GM06990 (cell line): ENCODE measurements at regions not wholly inside any gene's neighbourhood (a gene's known extent, or its start where the extent isn't known, plus 50 kb on each side); places are given as distances from the start of the nearest gene placed in this dataset.

Source experiments
- DNase-seq: peaks from one replicate; pipeline ENCODE4 v3.0.0-alpha.2; 2011; ENCODE audit not compliant: insufficient read length; ENCODE audit errors: extremely low read depth
- H3K27me3 ChIP-seq: replicated peaks from 2 replicates; pipeline ENCODE4 v1.6.0; 2011; ENCODE audit warnings: low read length; ENCODE audit not compliant: control insufficient read depth, insufficient read depth
- H3K36me3 ChIP-seq: 2 replicates; pipeline ENCODE4 v1.5.1; 2011; ENCODE audit warnings: low read length; ENCODE audit not compliant: control insufficient read depth, insufficient read depth
- H3K4me3 ChIP-seq: replicated peaks from 2 replicates; pipeline ENCODE4 v1.5.1; 2011; ENCODE audit warnings: low read depth, mild to moderate bottlenecking, control low read depth, low read length
- CTCF ChIP-seq: IDR thresholded peaks from 2 replicates; pipeline ENCODE4 v1.5.1; 2011; ENCODE audit warnings: low read length, control low read depth, mild to moderate bottlenecking, inconsistent platforms; ENCODE audit not compliant: insufficient read depth, poor library complexity, severe bottlenecking

DNA sequence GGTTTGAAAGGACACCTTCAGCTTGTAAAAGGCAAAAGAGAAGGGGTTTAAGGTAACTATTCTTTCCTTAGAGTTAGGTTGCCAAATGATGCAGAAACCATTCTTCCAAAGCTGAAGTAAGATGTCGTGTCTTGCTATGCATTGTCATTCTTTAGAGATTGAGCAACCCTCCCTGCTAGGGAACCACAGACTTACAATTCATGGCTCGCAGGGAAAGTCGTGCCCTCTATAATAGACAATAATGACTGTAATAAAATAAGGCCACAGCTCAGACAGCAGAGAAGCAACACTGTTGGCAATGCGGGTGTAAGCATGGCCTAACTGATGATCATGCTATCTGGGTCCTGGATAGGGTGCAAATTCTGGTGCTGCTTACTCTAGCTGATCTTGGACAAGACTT, 129.6 kb upstream of the CDH13 start:
- H3K36me3 ChIP-seq: no peaks in the 10 kb centered on the region
- H3K27me3 ChIP-seq: 0 out of 2 replicates have a peak, but pooled peaks cover 2% of the 10 kb centered on the region
- DNase-seq: no peak
- no peak for TF ChIP-seq CTCF
- no peak overlapping the region for H3K4me3 ChIP-seq

- no peak for DNase-seq
- Histone ChIP-seq H3K36me3 (no peaks in the 10 kb centered on the region), H3K4me3 (no peak overlapping the region)
Measured at GRCh38 chr16:82488460-82488859, 138.3 kb upstream of the CDH13 start.

DNA sequence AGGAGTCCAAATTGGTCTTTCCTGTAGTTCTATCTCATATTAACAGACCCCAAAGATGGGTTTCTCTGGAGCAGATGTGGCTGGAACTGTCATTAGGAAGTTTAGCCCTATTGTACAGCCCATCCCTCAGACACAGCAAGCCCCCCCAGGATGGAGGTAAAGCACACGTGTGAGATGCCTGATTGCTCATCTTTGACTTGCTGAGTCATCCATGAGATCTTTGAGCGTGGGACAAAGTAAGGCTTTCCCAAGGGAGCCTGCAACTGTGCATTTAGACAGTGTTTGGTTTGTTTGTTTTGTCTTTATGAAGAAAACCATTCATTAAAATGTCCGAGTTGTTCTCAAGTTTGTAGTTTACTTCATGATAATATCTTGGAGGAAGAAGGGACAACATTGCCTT, 145.3 kb upstream of the CDH13 start:
- Histone ChIP-seq H3K27me3 (no peaks in the 10 kb centered on the region; the same call in 1 of the 2 replicates), H3K4me3 (no peak overlapping the region), H3K36me3 (no peaks in the 10 kb centered on the region)
- TF ChIP-seq CTCF: no peak
- DNase-seq: no peak

More at GRCh38 chr16:82488460-82488859, 138.3 kb upstream of the CDH13 start:
- H3K27me3 ChIP-seq: no peaks in the 10 kb centered on the region; the same call in none of the 2 replicates
- no peak for TF ChIP-seq CTCF

GRCh38 chr16:82476786-82477185, 150.0 kb upstream of the CDH13 start:
- TF ChIP-seq CTCF: no peak
- Histone ChIP-seq H3K27me3 (no peaks in the 10 kb centered on the region; the same call in 1 of the 2 replicates), H3K36me3 (no peaks in the 10 kb centered on the region), H3K4me3 (no peak overlapping the region)
- DNase-seq: no peak

DNA sequence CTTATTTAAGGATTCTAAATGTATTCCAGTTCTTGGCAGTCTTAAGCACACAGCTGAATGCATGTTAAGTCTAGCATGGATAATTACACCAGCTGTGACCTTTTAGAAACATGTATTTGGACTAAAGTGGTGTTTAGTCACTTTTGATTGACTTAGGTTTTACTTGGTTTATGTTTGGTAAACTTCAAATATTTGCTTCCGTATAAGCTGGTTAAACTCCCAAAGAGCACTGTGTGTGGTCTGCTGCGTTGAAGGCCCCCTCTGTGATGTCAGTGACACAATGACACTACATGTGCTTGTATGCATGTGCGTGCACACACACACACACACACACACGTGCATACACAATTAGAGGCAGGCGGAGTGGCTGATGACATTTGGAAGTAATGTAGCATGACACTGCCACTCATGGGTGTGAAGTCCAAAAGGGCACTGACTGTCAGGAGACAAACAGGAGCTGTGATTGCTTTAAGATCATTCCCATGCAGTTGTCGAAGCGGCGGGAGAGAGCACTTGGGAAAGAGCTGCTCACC, 156.1 kb upstream of the CDH13 start:
- TF ChIP-seq CTCF: no peak
- no peak for DNase-seq

GRCh38 chr16:82470016-82470415, 156.8 kb upstream of the CDH13 start:
- DNase-seq: no peak
- no peak for TF ChIP-seq CTCF
- no peaks in the 10 kb centered on the region for H3K36me3 ChIP-seq

More for the DNA sequence above, 156.1 kb upstream of the CDH13 start:
- no peak overlapping the region for H3K4me3 ChIP-seq
- no peaks in the 10 kb centered on the region; the same call in 1 of the 2 replicates for H3K27me3 ChIP-seq
- H3K36me3 ChIP-seq: no peaks in the 10 kb centered on the region

More at GRCh38 chr16:82470016-82470415, 156.8 kb upstream of the CDH13 start:
- Histone ChIP-seq H3K27me3 (no peaks in the 10 kb centered on the region; the same call in 1 of the 2 replicates), H3K4me3 (no peak overlapping the region)
